ENCODE measurements at regions not wholly inside any gene's neighbourhood (a gene's known extent, or its start where the extent isn't known, plus 50 kb on each side); places are given as distances from the start of the nearest gene placed in this dataset.

GRCh38 chr2:62576276-62576939 lies 70.4 kb upstream of the TMEM17 start:
- DNase-seq (ENCODE audit: low read depth, low spot score), result no peak
- Mint-ChIP-seq H3K4me1 (peaks cover 28% of the 10 kb centered on the region), H3K9me3 (peaks cover 5% of the 10 kb centered on the region), H3K36me3 (ENCODE audit: low read depth) (no peaks in the 10 kb centered on the region), H3K27me3 (ENCODE audit: low read depth) (peaks cover 4% of the 10 kb centered on the region), H3K27ac (ENCODE audit: unreplicated experiment) (peak overlapping the region; percentile 85), H3K4me3 (no peak overlapping the region)
- no peak for TF ChIP-seq CTCF (conservative IDR thresholded peaks at IDR 0.05)

GRCh38 chr2:62573936-62574335 lies 67.9 kb upstream of the TMEM17 start:
- Mint-ChIP-seq H3K27ac (ENCODE audit: unreplicated experiment) (no peak overlapping the region), H3K4me3 (no peak overlapping the region), H3K9me3 (no peaks in the 10 kb centered on the region), H3K4me1 (peaks cover 35% of the 10 kb centered on the region), H3K36me3 (ENCODE audit: low read depth) (no peaks in the 10 kb centered on the region), H3K27me3 (ENCODE audit: low read depth) (peaks cover 15% of the 10 kb centered on the region)
- no peak for DNase-seq (ENCODE audit: low read depth, low spot score)
- TF ChIP-seq CTCF (conservative IDR thresholded peaks at IDR 0.05), result no peak

GRCh38 chr2:62573137-62573731 lies 67.2 kb upstream of the TMEM17 start:
- Mint-ChIP-seq H3K4me1 (peaks cover 31% of the 10 kb centered on the region), H3K27ac (ENCODE audit: unreplicated experiment) (no peak overlapping the region), H3K9me3 (no peaks in the 10 kb centered on the region), H3K4me3 (no peak overlapping the region), H3K27me3 (ENCODE audit: low read depth) (peaks cover 15% of the 10 kb centered on the region), H3K36me3 (ENCODE audit: low read depth) (no peaks in the 10 kb centered on the region)
- no peak for TF ChIP-seq CTCF (conservative IDR thresholded peaks at IDR 0.05)
- DNase-seq (ENCODE audit: low read depth, low spot score), result no peak

GRCh38 chr2:62570861-62571698 lies 65.1 kb upstream of the TMEM17 start:
- H3K4me3 Mint-ChIP-seq, result no peak overlapping the region
- H3K36me3 Mint-ChIP-seq (ENCODE audit: low read depth), result no peaks in the 10 kb centered on the region
- H3K27me3 Mint-ChIP-seq (ENCODE audit: low read depth), result peaks cover 15% of the 10 kb centered on the region
- TF ChIP-seq CTCF (conservative IDR thresholded peaks at IDR 0.05), result no peak
- peaks cover 16% of the 10 kb centered on the region for H3K4me1 Mint-ChIP-seq
- H3K9me3 Mint-ChIP-seq, result no peaks in the 10 kb centered on the region
- H3K27ac Mint-ChIP-seq (ENCODE audit: unreplicated experiment), result no peak overlapping the region
- no peak for DNase-seq (ENCODE audit: low read depth, low spot score)

- Mint-ChIP-seq H3K36me3 (ENCODE audit: low read depth) (no peaks in the 10 kb centered on the region), H3K9me3 (no peaks in the 10 kb centered on the region), H3K4me1 (peaks cover 10% of the 10 kb centered on the region), H3K27ac (ENCODE audit: unreplicated experiment) (no peak overlapping the region), H3K27me3 (ENCODE audit: low read depth) (peaks cover 15% of the 10 kb centered on the region), H3K4me3 (no peak overlapping the region)
- TF ChIP-seq CTCF (conservative IDR thresholded peaks at IDR 0.05), result no peak
- no peak for DNase-seq (ENCODE audit: low read depth, low spot score)
Observed at GRCh38 chr2:62569907-62570841, 64.2 kb upstream of the TMEM17 start.

Measured in neural crest cell (in vitro differentiated cells).